OCI-LY3 (cell line): ENCODE measurements at regions not wholly inside any gene's neighbourhood (a gene's known extent, or its start where the extent isn't known, plus 50 kb on each side); places are given as distances from the start of the nearest gene placed in this dataset.

Experiments
- CTCF ChIP-seq: fragments of 200-600, 300-600 bp; sonication (generic); IDR thresholded peaks from 2 replicates; pipeline ENCODE4 v1.5.1; 2014; ENCODE audit warnings: antibody characterized with exemption, low read length, low read depth
- EZH2phosphoT487 ChIP-seq: fragments of 200-600 bp; shearing (Covaris generic); IDR thresholded peaks from 2 replicates; pipeline ENCODE4 v1.6.1; 2018; ENCODE audit warnings: antibody characterized with exemption, mixed run types, low read depth

- TF ChIP-seq CTCF (no peak), EZH2phosphoT487 (no peak)
Measured at GRCh38 chr1:8077120-8077573, 51.0 kb upstream of the ERRFI1 start.
